HPDE6-E6E7 (cell line): ENCODE measurements at regions not wholly inside any gene's neighbourhood (a gene's known extent, or its start where the extent isn't known, plus 50 kb on each side); places are given as distances from the start of the nearest gene placed in this dataset.

ENCODE experiments used
- DNase-seq: peaks from one replicate; pipeline ENCODE4 v3.0.0; 2011; ENCODE audit warnings: missing footprints; ENCODE audit errors: extremely low spot score

- no peak for DNase-seq
Measured at GRCh38 chr20:24060851-24061590, 72.4 kb upstream of the GGTLC1 start.

- no peak for DNase-seq
Measured at GRCh38 chr20:24059174-24059573, 70.6 kb upstream of the GGTLC1 start.

GRCh38 chr20:24056491-24056890 is 67.9 kb upstream of the GGTLC1 start:
- DNase-seq, result no peak

- no peak for DNase-seq
Measured at GRCh38 chr20:24052599-24053275, 64.2 kb upstream of the GGTLC1 start.

- DNase-seq, result no peak
Measured at GRCh38 chr20:24051160-24051559, 62.6 kb upstream of the GGTLC1 start.

GRCh38 chr20:24050119-24050518 is 61.5 kb upstream of the GGTLC1 start:
- no peak for DNase-seq

GRCh38 chr20:24049081-24049480 is 60.5 kb upstream of the GGTLC1 start:
- DNase-seq, result no peak

- no peak for DNase-seq
Measured at GRCh38 chr20:24048024-24048611, 59.5 kb upstream of the GGTLC1 start.

GRCh38 chr20:24046888-24047287 is 58.3 kb upstream of the GGTLC1 start:
- DNase-seq, result no peak

GRCh38 chr20:24045621-24046318 is 57.2 kb upstream of the GGTLC1 start:
- no peak for DNase-seq

GRCh38 chr20:24043294-24043693 is 54.7 kb upstream of the GGTLC1 start:
- no peak for DNase-seq

- no peak for DNase-seq
Measured at GRCh38 chr20:24042646-24043045, 54.1 kb upstream of the GGTLC1 start.

GRCh38 chr20:24040896-24041459 is 52.4 kb upstream of the GGTLC1 start:
- DNase-seq, result no peak

- no peak for DNase-seq
Measured at GRCh38 chr20:24039196-24039595, 50.6 kb upstream of the GGTLC1 start.
